ENCODE measurements at regions not wholly inside any gene's neighbourhood (a gene's known extent, or its start where the extent isn't known, plus 50 kb on each side); places are given as distances from the start of the nearest gene placed in this dataset.
"Not testable (repeated sequence)": the region's sequence is repeated elsewhere in the genome, so short reads cannot be mapped to it uniquely, and the experiment has no call there.

- DNase-seq, result not testable (repeated sequence)
These were observed 1518.6 kb upstream of the RAG2 start for GRCh38 chr11:38116616-38117015.

DNA sequence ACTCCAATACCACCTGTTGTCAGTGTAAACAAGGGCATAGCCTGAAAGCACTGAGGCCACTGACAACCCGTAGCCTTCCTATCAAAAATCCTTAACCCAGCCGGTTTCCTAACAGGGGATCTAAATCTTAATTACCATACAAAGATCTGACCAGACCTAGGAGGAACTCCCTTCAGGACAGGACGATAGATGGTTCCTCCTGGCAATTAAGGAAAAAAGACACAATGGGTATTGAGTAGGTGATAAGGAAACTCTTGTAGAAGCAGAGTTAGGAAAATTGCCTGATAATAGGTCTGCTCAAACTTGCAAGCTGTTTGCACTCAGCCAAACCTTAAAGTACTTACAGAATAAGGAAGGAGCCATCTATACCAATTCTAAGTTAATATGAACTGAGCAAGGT, 1517.3 kb upstream of the RAG2 start:
- DNase-seq, result not testable (repeated sequence)

DNA sequence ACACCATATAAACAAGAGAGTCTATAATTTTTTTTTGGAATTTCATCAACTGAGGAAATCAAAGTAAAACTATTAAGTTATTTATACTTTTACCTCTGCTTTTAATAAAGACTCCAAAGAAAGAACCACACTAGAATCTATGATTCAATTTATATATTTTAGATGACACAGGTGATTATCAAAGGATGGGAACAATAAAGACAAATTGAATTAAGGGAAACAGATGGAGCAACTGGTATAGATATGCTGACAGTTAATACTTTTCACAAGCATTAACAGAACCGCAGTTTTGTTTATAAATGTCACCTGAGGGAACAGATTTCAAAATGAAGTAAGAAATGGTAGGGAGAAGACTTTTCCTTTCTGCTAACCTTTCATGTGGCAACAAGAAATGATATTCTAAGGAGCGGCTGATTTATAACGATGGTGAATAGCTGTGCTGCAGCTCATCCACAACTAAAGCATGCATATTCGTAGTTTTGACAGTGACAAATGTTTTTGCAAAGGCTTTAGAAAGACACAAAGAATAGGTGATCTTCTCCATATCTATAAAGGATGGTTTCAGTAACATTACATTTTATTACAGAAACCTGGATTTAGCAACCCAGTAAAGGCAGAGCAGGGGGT, 1502.9 kb upstream of the RAG2 start:
- no peak for DNase-seq

DNA sequence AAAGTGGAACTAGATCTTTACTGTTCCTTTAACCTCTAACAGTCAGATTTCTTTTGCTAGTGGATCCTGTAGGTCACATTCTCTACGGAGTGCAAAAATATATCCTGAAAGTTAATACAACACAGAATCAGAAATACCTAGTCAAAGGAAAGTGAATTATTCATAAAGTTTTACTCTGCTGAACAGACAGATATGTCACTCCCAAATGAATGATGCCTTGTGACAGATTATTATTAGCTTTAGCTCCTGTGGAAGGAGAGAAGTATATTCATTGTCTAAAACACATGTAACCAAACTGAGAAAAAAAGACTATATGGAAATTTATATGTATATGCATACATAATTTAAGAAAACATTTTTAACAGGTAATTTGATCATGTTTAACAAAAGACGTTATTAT, 1497.2 kb upstream of the RAG2 start:
- no peak for DNase-seq

- DNase-seq, result no peak
These were observed 1491.7 kb upstream of the RAG2 start for GRCh38 chr11:38089726-38090125.

GRCh38 chr11:38060920-38061319, 1462.9 kb upstream of the RAG2 start:
- no peak for DNase-seq

DNA sequence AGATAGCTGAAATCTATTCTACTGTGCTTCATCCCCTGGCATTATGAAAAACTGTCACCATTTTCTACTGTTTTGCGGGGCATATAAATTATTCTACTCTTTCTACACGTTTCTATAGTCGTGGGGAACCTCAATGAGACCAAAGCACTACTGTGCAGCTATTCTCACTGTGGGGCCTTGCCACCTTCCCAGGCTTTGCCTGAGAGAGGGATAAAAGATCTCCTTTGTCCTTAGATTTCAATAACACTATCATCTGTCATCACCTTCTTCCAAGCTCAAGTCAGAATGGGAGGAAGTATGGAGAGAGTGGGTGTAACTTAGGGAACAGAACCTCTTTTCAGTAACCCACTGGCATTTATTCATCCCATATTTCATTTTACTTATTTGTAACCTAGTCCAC, 1462.1 kb upstream of the RAG2 start:
- DNase-seq, result no peak

- no peak for DNase-seq
These were observed 1448.6 kb upstream of the RAG2 start for GRCh38 chr11:38046571-38047135.

GRCh38 chr11:38043060-38043459, 1445.0 kb upstream of the RAG2 start:
- no peak for DNase-seq

GRCh38 chr11:38038777-38039176, 1440.7 kb upstream of the RAG2 start:
- DNase-seq, result no peak

GRCh38 chr11:38019072-38019775, 1421.2 kb upstream of the RAG2 start:
- DNase-seq, result no peak

DNA sequence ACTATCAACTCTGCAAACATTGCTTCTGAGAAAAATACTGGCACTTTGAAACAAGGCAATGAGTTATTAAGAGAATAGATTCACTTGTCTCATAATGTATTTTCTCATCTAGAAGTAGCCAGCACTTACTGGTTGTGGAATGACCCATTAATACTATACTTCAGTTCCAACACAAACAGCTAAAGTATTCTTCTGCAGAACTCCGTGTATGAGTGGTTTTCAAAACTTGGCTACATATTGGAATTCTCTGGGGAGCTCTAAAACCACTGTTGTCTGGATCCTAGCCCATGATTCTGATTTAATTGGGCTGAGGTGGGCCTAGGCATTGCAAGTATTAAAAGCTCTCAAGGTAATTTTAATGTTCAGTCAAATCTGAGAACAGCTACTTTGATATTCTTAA, 1416.4 kb upstream of the RAG2 start:
- DNase-seq, result peak; percentile 72

DNA sequence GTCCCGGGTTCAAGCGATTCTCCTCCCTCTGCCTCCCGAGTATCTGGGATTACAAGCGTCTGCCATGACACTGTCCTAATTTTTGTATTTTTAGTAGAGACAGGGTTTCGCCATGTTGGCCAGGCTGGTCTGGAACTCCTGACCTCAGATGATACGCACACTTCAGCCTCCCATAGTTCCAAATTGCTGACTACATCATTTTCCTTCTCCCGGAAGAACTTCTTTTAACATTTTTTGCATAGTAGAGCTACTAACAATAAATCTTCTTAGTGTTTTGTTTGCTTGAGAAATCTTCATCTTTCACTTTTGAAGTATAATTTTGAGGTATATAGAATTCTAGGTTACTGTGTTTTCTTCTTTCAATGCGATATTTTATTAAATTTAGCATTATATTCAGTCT, 1415.1 kb upstream of the RAG2 start:
- no peak for DNase-seq

GRCh38 chr11:38011496-38011895, 1413.5 kb upstream of the RAG2 start:
- DNase-seq, result peak; percentile 68

- no peak for DNase-seq
These were observed 1411.9 kb upstream of the RAG2 start for GRCh38 chr11:38009932-38010331.

- no peak for DNase-seq
These were observed 1408.4 kb upstream of the RAG2 start for GRCh38 chr11:38006466-38006865.

DNA sequence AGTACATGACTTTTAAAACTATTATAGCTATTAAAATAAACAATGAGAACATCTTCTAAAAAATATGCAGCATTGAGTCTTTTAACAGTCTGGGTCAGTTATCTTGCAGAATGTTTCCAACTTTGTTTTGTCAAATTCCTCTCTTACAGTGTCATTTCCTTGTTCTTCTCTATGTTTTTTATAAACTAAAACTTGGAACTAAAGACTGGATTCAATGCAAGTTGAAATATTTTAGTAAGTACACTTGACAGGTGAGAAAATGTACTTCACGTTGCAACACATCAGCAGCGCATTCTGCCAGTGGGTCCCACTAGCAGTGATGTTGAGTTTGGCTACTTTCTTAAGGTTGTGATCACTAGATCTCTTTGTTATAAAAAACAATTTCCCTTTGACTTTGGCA, 1407.6 kb upstream of the RAG2 start:
- no peak for DNase-seq

DNA sequence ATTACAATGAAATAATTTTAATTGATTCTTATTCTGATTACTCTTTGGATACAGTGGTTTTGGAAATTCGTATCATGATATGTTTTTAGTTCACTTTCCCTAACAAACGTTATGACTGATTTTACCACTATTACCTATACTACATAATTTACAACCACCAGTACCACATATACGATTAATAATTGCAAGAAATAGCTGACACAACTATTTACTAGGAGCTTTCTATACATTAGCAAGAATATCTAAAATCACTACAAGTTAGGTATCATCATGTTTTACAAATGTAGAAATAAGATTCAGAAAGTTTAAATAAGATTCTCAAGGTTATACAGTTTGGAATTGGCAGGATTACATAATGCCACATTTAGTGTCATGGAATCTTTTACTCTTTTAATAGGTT, 1401.1 kb upstream of the RAG2 start:
- DNase-seq, result no peak

DNA sequence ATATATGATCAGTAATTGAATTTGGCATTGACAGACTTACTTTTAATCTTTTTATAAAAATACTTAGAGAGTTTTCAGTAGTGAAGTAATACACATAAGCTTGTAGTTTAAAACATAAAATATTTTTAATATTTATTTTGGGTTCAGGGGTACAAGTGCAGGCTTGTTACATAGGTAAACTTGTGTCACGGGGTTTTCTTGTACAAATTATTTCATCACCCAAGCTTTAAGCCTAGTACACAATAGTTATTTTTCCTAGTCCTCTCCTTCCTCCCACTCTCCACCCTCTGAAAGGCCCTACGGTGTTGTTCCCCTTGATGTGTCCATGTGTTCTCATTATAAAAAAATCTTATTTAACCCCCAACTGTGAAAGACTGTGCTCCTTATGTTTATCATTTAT, 1397.8 kb upstream of the RAG2 start:
- no peak for DNase-seq

DNA sequence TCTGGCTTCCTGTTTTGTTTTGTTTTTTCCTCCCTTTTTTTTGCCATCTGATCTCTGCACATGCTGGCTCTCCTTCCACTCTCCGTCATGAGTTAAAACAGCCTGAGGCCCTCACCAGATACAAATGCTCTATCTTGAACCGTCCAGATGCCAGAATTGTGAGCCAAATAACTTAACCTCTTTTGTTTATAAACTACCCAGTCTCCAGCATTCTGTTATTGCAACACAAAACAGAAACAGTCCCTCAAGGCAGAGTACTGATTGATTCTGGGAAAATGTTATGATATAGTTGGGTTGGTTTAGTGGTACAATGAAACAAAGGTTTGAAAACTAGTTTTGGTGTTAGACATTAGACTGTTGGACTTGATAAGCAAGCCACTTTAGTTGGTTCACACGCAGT, 1390.0 kb upstream of the RAG2 start:
- DNase-seq, result no peak

- DNase-seq, result no peak
These were observed 1387.0 kb upstream of the RAG2 start for GRCh38 chr11:37984991-37985390.

DNA sequence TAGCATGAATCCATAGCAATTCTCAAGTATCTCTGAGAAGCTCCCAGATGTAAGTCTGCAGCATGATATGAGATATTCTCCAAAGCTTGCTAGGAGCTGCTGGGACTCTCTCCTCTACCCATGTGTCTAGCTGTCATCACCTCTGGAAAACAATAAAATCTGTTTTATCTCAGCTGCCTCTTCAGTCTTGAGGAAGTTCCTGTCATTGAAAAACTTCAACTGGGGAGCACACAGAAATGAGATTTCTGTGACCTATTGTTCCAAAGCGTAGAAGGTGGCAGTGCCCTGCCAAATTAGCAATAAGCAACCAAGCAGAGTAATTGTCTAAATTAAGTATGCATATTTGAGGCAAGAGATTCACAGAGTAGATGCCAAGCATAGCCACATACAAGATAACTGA, 1380.6 kb upstream of the RAG2 start:
- DNase-seq, result no peak

- DNase-seq, result peak; percentile 52
These were observed 1375.9 kb upstream of the RAG2 start for GRCh38 chr11:37973941-37974340.

GRCh38 chr11:37972691-37973090, 1374.7 kb upstream of the RAG2 start:
- DNase-seq, result no peak

DNA sequence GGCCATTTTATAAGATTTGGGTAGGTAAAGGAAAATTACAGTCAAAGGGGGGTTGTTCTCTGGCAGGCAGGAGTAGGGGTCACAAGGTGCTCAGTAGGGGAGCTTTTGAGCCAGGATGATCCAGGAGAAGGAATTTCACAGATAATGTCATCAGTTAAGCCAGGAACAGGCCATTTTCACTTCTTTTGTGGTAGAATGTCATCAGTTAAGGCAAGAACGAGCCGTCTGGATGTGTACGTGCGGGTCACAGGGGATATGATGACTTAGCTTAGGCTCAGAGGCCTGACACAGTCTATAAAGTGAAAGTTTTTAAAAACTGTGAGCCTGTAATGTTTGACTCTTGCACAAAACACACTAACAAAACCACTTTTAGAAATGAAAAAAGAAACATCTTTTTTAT, 1371.3 kb upstream of the RAG2 start:
- not testable (repeated sequence) for DNase-seq

All from NCI-H446 treated with DMSO at 0.1 percent for 48 hours (cell line).